HCT116 (cell line): ENCODE measurements at regions not wholly inside any gene's neighbourhood (a gene's known extent, or its start where the extent isn't known, plus 50 kb on each side); places are given as distances from the start of the nearest gene placed in this dataset.

Experiments
- ATAC-seq: fragments of 200-7000 bp; cut with Tn5 transposase; 2 replicates; pipeline ENCODE4 v1.9.1; 2020; ENCODE audit warnings: mild to moderate bottlenecking, moderate library complexity
- BruUV-seq: library from RNA; stranded (reverse); fragments of 400-500 nt; replicated peaks from 2 replicates; lab custom pipeline; 2021; lab: Mats Ljungman, UMichigan
- CTCF ChIA-PET: fragments of 300-600 bp; sonication (Branson Sonifier 250); formaldehyde crosslinking; loops from one replicate; lab custom pipeline; 2021; ENCODE audit warnings: antibody characterized with exemption; lab: Charles Lee
- POLR2A ChIA-PET: fragments of 300-600, 350-600 bp; sonication (Branson Sonifier 250); formaldehyde crosslinking; loops from one replicate; lab custom pipeline; 2021; ENCODE audit warnings: antibody characterized with exemption; lab: Charles Lee
- RAD21 ChIA-PET, 2 experiments: fragments of 300-600 bp; sonication (Branson Sonifier 250); formaldehyde crosslinking; loops; one replicate each; lab custom pipeline; 2023; ENCODE audit warnings: low total read pairs in 2 of 2; ENCODE audit not compliant: uncharacterized antibody in 2 of 2, unreplicated experiment in 2 of 2, low non-redundant PET in 1 of 2; lab: Charles Lee
- DNase-seq: peaks from one replicate; pipeline ENCODE4 v3.0.0-alpha.2; 2010; ENCODE audit warnings: low read depth, low spot score
- H2AFZ ChIP-seq: fragments of 200-600 bp; shearing (Covaris generic), sonication (generic); 2 replicates; pipeline ENCODE4 v1.6.1; 2017; ENCODE audit warnings: low read depth, mixed run types, mixed read lengths, antibody characterized with exemption, low read length; ENCODE audit not compliant: poor library complexity, severe bottlenecking
- H3K27ac ChIP-seq: 2 replicates; pipeline ENCODE4 v1.5.1; 2012; ENCODE audit warnings: low read depth, low read length
- H3K27me3 ChIP-seq: fragments of 200-600 bp; sonication (generic); 2 replicates; pipeline ENCODE4 v1.6.1; 2016; ENCODE audit warnings: mixed run types, low read length, mixed read lengths; ENCODE audit not compliant: insufficient read depth
- H3K36me3 ChIP-seq, 2 experiments: fragments of 200-500 bp in 1 of 2; fragments of 200-600 bp in 1 of 2; sonication (Bioruptor generic) in 1 of 2; sonication (generic) in 1 of 2; 2 replicates each; pipeline versions ENCODE4 v1.5.1 to v1.6.1; 2014 to 2016; ENCODE audit warnings: low read length in 2 of 2, inconsistent platforms in 1 of 2, mixed read lengths in 1 of 2, mixed run types in 1 of 2; ENCODE audit not compliant: insufficient read depth in 2 of 2, control insufficient read depth in 1 of 2
- H3K4me1 ChIP-seq, 2 experiments: fragments of 200-600 bp in 1 of 2; sonication (generic) in 1 of 2; 2 replicates each; pipeline versions ENCODE4 v1.5.1 to v1.6.1; 2012 to 2017; ENCODE audit warnings: low read length in 2 of 2, inconsistent platforms in 1 of 2, mild to moderate bottlenecking in 1 of 2, mixed read lengths in 1 of 2, mixed run types in 1 of 2, moderate library complexity in 1 of 2; ENCODE audit not compliant: insufficient read depth in 2 of 2, control insufficient read depth in 1 of 2
- H3K4me2 ChIP-seq: fragments of 200-600 bp; sonication (generic); 2 replicates; pipeline ENCODE4 v1.6.1; 2017; ENCODE audit warnings: mixed run types, low read length, mixed read lengths
- H3K4me3 ChIP-seq, 2 experiments: fragments of 200-600 bp in 1 of 2; sonication (generic) in 1 of 2; replicated peaks in 1 of 2; 2 replicates each; pipeline ENCODE4 v1.5.1; 2011 to 2016; ENCODE audit warnings: low read length in 2 of 2, control low read depth in 1 of 2, low read depth in 1 of 2, mild to moderate bottlenecking in 1 of 2, mixed read lengths in 1 of 2, mixed run types in 1 of 2
- H3K79me2 ChIP-seq: fragments of 200-600 bp; sonication (generic); 2 replicates; pipeline ENCODE4 v1.6.1; 2017; ENCODE audit warnings: mild to moderate bottlenecking, mixed run types, low read length, moderate library complexity, mixed read lengths; ENCODE audit not compliant: insufficient read depth
- H3K9ac ChIP-seq: fragments of 200-600 bp; sonication (generic); 2 replicates; pipeline ENCODE4 v1.6.1; 2016; ENCODE audit warnings: low read length, mixed read lengths
- H3K9me2 ChIP-seq: fragments of 200-600 bp; sonication (generic), shearing (Covaris generic); 2 replicates; pipeline ENCODE4 v1.6.1; 2017; ENCODE audit warnings: mixed run types, mild to moderate bottlenecking, moderate library complexity; ENCODE audit not compliant: insufficient read depth
- H3K9me3 ChIP-seq, 2 experiments: fragments of 200-500 bp in 1 of 2; fragments of 200-600 bp in 1 of 2; sonication (Bioruptor generic) in 1 of 2; sonication (generic) in 1 of 2; 2 replicates each; pipeline ENCODE4 v1.6.1; 2014 to 2017; ENCODE audit warnings: low read length in 2 of 2, mixed read lengths in 2 of 2, inconsistent platforms in 1 of 2, low read depth in 1 of 2, mild to moderate bottlenecking in 1 of 2, mixed run types in 1 of 2, moderate library complexity in 1 of 2; ENCODE audit not compliant: control insufficient read depth in 1 of 2, insufficient read depth in 1 of 2
- H4K20me1 ChIP-seq: fragments of 200-600 bp; sonication (generic), shearing (Covaris generic); 2 replicates; pipeline ENCODE4 v1.6.1; 2017; ENCODE audit warnings: mixed run types, mild to moderate bottlenecking, moderate library complexity; ENCODE audit not compliant: insufficient read depth
- ATF3 ChIP-seq: IDR thresholded peaks from 2 replicates; pipeline ENCODE4 v1.6.1; 2012
- CEBPB ChIP-seq: IDR thresholded peaks from 2 replicates; pipeline ENCODE4 v1.6.1; 2012; ENCODE audit warnings: low read depth
- CTCF ChIP-seq, 3 experiments: fragments of 200-600 bp in 1 of 3; sonication (generic) in 1 of 3; IDR thresholded peaks in 2 of 3; conservative IDR thresholded peaks in 1 of 3; 2 replicates each; pipeline ENCODE4 v1.5.1; 2012 to 2017; ENCODE audit warnings: low read depth in 2 of 3, low read length in 2 of 3, antibody characterized with exemption in 1 of 3, borderline replicate concordance in 1 of 3, control low read depth in 1 of 3, mild to moderate bottlenecking in 1 of 3, mixed read lengths in 1 of 3, mixed run types in 1 of 3, moderate library complexity in 1 of 3; ENCODE audit not compliant: insufficient read depth in 1 of 3
- EGR1 ChIP-seq: IDR thresholded peaks from 2 replicates; pipeline ENCODE4 v1.6.1; 2012; ENCODE audit warnings: low read depth
- ELF1 ChIP-seq: IDR thresholded peaks from 2 replicates; pipeline ENCODE4 v1.6.1; 2012; ENCODE audit warnings: low read depth, borderline replicate concordance
- EZH2 ChIP-seq: fragments of 200-600 bp; sonication (generic); IDR thresholded peaks from 2 replicates; pipeline ENCODE4 v1.6.1; 2017; ENCODE audit warnings: antibody characterized with exemption, mixed run types
- MAX ChIP-seq: IDR thresholded peaks from 2 replicates; pipeline ENCODE4 v1.6.1; 2012
- POLR2A ChIP-seq: IDR thresholded peaks from 2 replicates; pipeline ENCODE4 v1.7.0; 2011; ENCODE audit warnings: borderline replicate concordance; ENCODE audit not compliant: insufficient read depth, insufficient read length; ENCODE audit errors: extremely low read depth
- POLR2AphosphoS5 ChIP-seq: IDR thresholded peaks from 2 replicates; pipeline ENCODE4 v1.6.1; 2011; ENCODE audit warnings: mild to moderate bottlenecking, low read depth, low read length, moderate library complexity
- RAD21 ChIP-seq: IDR thresholded peaks from 2 replicates; pipeline ENCODE4 v1.6.1; 2012; ENCODE audit warnings: low read depth, mild to moderate bottlenecking
- SP1 ChIP-seq: IDR thresholded peaks from 2 replicates; pipeline ENCODE4 v1.6.1; 2012; ENCODE audit warnings: low read depth
- TCF7L2 ChIP-seq: IDR thresholded peaks from 2 replicates; pipeline ENCODE4 v1.7.0; 2011; ENCODE audit warnings: borderline replicate concordance, inconsistent platforms; ENCODE audit not compliant: insufficient read depth, insufficient read length; ENCODE audit errors: extremely low read depth
- ZFX ChIP-seq: fragments of 450-650 bp; IDR thresholded peaks from 2 replicates; pipeline ENCODE4 v1.6.1; 2017
- ZNF274 ChIP-seq: fragments of 200-500 bp; sonication (Bioruptor generic); IDR thresholded peaks from 2 replicates; pipeline ENCODE4 v1.6.1; 2014; ENCODE audit warnings: mild to moderate bottlenecking, low read depth, low read length, inconsistent platforms
- intact Hi-C: fragments of 100-400 bp; cut with micrococcal nuclease; formaldehyde crosslinking; loops from 2 replicates; pipeline ENCODE4 v1.10.0; 2022

- H3K9ac ChIP-seq = no peak overlapping the region
- DNase-seq (no peak), ATAC-seq (no peak)
- H3K79me2 ChIP-seq = no peaks in the 10 kb centered on the region
- H2AFZ ChIP-seq = no peak overlapping the region
- ChIA-PET CTCF (no interaction called here), RAD21 (no interaction called here), POLR2A (no interaction called here)
- TF ChIP-seq ZNF274 (no peak), CEBPB (no peak), RAD21 (no peak), ZFX (no peak), CTCF (IDR thresholded peaks at IDR 0.05 in 2 of 3, conservative IDR thresholded peaks at IDR 0.05 in 1 of 3; ENCODE audit: borderline replicate concordance in 1 of 3, insufficient read depth in 1 of 3, low read depth in 2 of 3, low read length in 2 of 3) (no peak), EGR1 (no peak), POLR2A (no peak), ATF3 (no peak)
- no peaks in the 10 kb centered on the region for H3K9me3 ChIP-seq
- no peaks in the 10 kb centered on the region for H3K9me2 ChIP-seq
- intact Hi-C loops = no loop called here
- no peak overlapping the region for H3K4me3 ChIP-seq
- no peak overlapping the region for H3K27ac ChIP-seq
- no peaks in the 10 kb centered on the region for H3K4me1 ChIP-seq
- no peaks in the 10 kb centered on the region for H3K36me3 ChIP-seq
- H3K4me2 ChIP-seq = no peak overlapping the region
- BruUV-seq = no TSS peak
- H4K20me1 ChIP-seq = no peaks in the 10 kb centered on the region
- peaks cover 25% of the 10 kb centered on the region; the same call in 1 of the 2 replicates for H3K27me3 ChIP-seq
Observed at GRCh38 chr5:133715616-133716015, 103.3 kb upstream of the FSTL4 start.

GRCh38 chr5:133715216-133715615 lies 102.9 kb upstream of the FSTL4 start:
- Histone ChIP-seq H3K4me2 (no peak overlapping the region), H3K27ac (no peak overlapping the region), H3K9ac (no peak overlapping the region), H3K79me2 (no peaks in the 10 kb centered on the region), H3K4me1 (no peaks in the 10 kb centered on the region), H4K20me1 (no peaks in the 10 kb centered on the region), H2AFZ (no peak overlapping the region), H3K9me3 (no peaks in the 10 kb centered on the region), H3K36me3 (no peaks in the 10 kb centered on the region), H3K4me3 (no peak overlapping the region), H3K27me3 (peaks cover 28% of the 10 kb centered on the region; the same call in 1 of the 2 replicates), H3K9me2 (no peaks in the 10 kb centered on the region)
- no TSS peak for BruUV-seq
- intact Hi-C loops = no loop called here
- TF ChIP-seq MAX (no peak), ELF1 (no peak), ZFX (no peak), POLR2A (no peak), SP1 (no peak), EZH2 (no peak), TCF7L2 (no peak), POLR2AphosphoS5 (no peak)
- RAD21 ChIA-PET = no interaction called here
- DNase-seq = no peak
- POLR2A ChIA-PET = no interaction called here
- CTCF ChIA-PET = no interaction called here
- no peak for ATAC-seq
